Spinal cord (tissue), 9 donors: ENCODE measurements at regions not wholly inside any gene's neighbourhood (a gene's known extent, or its start where the extent isn't known, plus 50 kb on each side); places are given as distances from the start of the nearest gene placed in this dataset.

ENCODE experiments used
- DNase-seq, 6 donors: peaks; one replicate each; pipeline versions ENCODE4 v3.0.0 to v3.0.0-alpha.2; 2013 to 2015; ENCODE audit warnings: low spot score in 6 of 6, low read depth in 4 of 6
- H3K27ac ChIP-seq: one replicate; pipeline ENCODE4 v1.5.1; 2013; ENCODE audit warnings: low read depth, low read length, control low read depth
- H3K27me3 ChIP-seq: one replicate; pipeline ENCODE4 v1.6.1; 2013; ENCODE audit warnings: low read length; ENCODE audit not compliant: control insufficient read depth, insufficient read depth
- H3K36me3 ChIP-seq: one replicate; pipeline ENCODE4 v1.6.1; 2013; ENCODE audit warnings: low read length; ENCODE audit not compliant: control insufficient read depth, insufficient read depth
- H3K4me1 ChIP-seq: one replicate; pipeline ENCODE4 v1.6.1; 2013; ENCODE audit warnings: low read length; ENCODE audit not compliant: control insufficient read depth, insufficient read depth
- H3K4me3 ChIP-seq: one replicate; pipeline ENCODE4 v1.5.1; 2013; ENCODE audit warnings: low read depth, low read length, control low read depth
- H3K9me3 ChIP-seq: one replicate; pipeline ENCODE4 v1.6.1; 2013; ENCODE audit warnings: low read length; ENCODE audit not compliant: control insufficient read depth, insufficient read depth
- WGBS: methylation state at CpG from one replicate; pipeline ENCODE4 v1.1.5; 2013; ENCODE audit warnings: missing lambda C conversion rate; ENCODE audit not compliant: insufficient coverage; 5-methylcytosine and 5-hydroxymethylcytosine counted together
- donor health status: healthy.

DNA sequence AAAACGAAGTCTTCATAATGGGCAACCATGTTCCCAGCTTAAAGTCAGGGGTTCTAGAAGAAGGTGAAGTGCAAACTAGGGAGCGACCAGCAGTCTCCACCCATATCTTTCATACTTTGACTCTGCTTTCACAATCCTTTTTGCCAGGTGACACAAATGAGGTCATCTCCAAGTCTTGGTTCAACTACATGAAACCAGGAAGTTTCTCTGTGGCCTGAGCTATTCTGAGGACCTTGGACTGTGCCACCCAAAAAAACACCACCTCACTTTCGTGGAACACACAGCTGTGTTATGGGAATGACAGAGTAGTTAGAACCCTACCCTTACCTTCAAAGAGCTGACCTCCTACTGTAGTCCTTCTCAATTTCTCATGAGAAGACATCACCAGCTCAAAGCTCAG is 309.2 kb downstream of the AGTPBP1 start:
- WGBS = 100% methylated on average over 1 of the region's 3 CpGs
- H3K4me3 ChIP-seq = no peak overlapping the region
- no peaks in the 10 kb centered on the region for H3K9me3 ChIP-seq
- H3K27ac ChIP-seq = no peak overlapping the region
- H3K4me1 ChIP-seq = peaks cover 19% of the 10 kb centered on the region
- no peak for DNase-seq
- no peaks in the 10 kb centered on the region for H3K27me3 ChIP-seq
- H3K36me3 ChIP-seq = no peaks in the 10 kb centered on the region

DNA sequence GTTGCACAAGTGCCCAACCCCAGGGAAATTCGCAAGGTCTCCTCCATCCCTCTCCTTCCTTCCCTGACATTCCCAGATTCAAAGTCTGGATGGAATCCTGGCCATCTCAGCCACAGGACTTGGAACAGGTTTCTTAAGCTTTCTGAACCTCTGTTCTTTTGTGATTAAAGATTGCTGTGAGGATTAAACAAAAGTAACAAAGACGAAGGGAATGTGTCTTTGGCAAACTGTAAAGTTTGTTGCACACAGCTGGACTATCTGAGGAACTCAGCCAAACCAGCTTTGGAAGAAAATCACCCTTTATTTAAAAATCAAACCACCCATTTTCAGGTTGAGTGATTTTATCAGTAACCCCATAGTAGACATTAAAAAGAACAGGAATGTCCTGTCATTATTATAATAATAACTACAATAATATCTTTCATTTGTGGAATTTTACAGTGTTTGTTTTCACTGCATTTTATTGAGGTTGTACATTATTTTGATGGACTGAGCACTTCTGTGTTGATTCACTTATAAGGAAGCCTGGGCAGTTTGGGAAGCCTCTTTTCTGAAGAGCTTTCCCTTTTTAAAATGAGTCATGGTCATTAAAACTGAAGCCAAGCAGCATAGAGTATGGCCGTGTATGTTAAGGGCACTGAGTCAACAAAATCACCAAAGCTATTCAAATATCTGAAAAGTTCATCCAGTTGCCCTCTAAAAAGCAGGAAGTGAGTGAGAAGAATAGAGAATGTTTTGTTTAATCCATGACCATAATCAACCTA is 310.2 kb downstream of the AGTPBP1 start:
- Histone ChIP-seq H3K9me3 (no peaks in the 10 kb centered on the region), H3K4me1 (peaks cover 22% of the 10 kb centered on the region), H3K27ac (peak overlapping the region; percentile 50), H3K4me3 (no peak overlapping the region), H3K36me3 (no peaks in the 10 kb centered on the region), H3K27me3 (no peaks in the 10 kb centered on the region)
- no CpG with 5 or more reads among the region's 3 CpGs for WGBS
- DNase-seq = peak in 1 of 6 donors; percentile 51

DNA sequence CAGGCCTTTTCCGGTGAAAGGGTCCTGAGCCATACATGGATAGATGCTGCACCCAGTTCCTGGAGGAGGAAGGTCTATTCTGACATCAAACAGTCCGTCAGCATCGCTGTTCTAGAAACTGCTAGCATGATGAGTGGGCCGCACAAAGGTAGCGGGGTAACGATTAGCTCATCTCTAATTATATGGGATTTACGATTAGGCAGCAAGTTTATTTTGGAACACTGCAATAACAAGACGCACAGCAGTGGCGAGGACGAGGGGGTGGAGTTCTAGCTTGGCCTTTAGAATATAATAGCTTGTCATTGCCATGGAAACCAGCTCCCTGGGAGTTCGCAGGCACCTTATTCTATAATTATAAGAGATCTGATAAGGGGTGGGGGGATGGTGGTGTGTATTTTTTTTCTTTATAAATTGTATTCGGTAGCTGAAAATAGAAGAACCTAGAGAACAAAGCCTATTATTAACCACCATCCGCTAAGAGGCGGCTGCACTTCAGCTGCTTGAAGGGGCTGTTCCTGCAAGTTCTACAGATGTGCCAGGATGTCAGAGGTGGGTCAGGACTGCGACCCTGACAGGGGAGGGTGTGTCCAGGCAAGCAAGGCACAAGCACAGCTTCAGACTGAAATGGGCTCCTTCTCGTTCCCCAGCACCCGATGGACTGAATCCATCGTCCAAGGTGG is 311.0 kb downstream of the AGTPBP1 start:
- Histone ChIP-seq H3K27ac (peak overlapping the region; percentile 50), H3K4me3 (no peak overlapping the region), H3K27me3 (no peaks in the 10 kb centered on the region), H3K36me3 (no peaks in the 10 kb centered on the region), H3K9me3 (no peaks in the 10 kb centered on the region), H3K4me1 (peaks cover 22% of the 10 kb centered on the region)
- DNase-seq = peak in 3 of 6 donors; percentile 55 to 96 (median 78)
- 25% methylated on average over 12 of the region's 18 CpGs for WGBS

DNA sequence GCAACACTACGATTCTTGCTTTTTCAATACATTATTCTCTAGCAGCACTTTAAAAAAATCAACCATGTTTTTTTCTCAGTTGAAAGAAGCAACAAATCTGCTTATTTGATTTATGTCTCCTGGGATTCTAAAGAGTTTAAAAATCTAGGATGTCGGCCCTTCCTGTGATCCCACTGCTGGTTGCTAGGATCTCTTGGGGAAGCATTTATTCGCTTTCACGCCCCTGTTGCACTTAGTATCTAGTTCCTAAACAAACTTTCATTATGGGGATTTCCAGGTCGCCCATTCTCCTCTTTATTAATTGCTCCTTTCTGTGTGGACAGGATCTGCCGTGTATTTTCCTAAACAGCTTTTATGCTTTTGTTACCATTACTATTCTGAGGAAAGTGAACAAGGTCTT is 313.5 kb downstream of the AGTPBP1 start:
- Histone ChIP-seq H3K4me1 (peaks cover 26% of the 10 kb centered on the region), H3K36me3 (no peaks in the 10 kb centered on the region), H3K27ac (no peak overlapping the region), H3K27me3 (no peaks in the 10 kb centered on the region), H3K9me3 (no peaks in the 10 kb centered on the region), H3K4me3 (no peak overlapping the region)
- WGBS = 20% methylated on average over 2 of the region's 6 CpGs
- DNase-seq = peak in 1 of 6 donors; percentile 37

DNA sequence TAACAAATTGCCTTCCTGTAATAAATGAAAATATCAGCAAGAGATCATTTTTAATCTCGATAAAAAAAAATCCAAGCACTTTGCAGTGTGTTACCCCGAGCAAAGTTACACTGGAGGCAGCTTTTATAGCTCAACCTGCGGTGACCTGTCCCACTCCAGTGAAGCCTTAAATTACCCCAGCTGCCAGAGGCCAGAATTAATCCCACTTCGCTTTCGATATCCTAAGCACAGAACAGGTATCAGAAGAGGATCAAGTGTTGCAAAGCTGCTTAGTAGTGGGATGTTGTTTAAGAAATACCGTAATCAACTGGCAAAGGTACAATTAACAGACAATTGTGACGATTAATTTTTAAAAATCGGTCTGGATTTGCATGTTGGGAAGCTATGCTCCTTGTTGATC is 314.0 kb downstream of the AGTPBP1 start:
- WGBS = 64% methylated on average over 3 of the region's 8 CpGs
- no peak overlapping the region for H3K4me3 ChIP-seq
- peak in 1 of 6 donors; percentile 74 for DNase-seq

DNA sequence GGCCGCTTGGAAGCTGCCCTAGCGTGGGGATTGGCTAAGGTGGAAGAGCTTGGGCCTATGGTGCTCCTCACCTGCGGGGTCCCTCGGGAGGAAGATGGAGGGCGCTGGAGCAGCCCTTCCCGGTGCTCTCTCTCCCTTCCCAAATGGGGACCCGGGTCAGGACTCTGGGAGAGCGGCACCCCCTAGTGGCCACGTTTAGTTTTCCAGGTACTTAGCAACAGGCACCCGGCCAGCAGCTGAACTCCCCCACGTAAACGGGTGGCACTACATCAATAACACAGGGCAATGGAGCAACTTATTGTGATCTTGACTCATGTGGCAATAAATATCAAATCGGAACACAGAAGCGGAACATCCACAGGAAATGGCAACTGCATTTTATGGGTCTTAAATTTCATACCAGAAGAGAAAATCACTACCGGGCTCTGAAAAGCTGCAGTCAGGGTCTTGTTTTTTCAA is 316.6 kb downstream of the AGTPBP1 start:
- peak in 2 of 6 donors; percentile 64 to 75 for DNase-seq
- peaks cover 20% of the 10 kb centered on the region for H3K4me1 ChIP-seq
- no peaks in the 10 kb centered on the region for H3K9me3 ChIP-seq
- no peak overlapping the region for H3K4me3 ChIP-seq
- no peaks in the 10 kb centered on the region for H3K27me3 ChIP-seq
- no peak overlapping the region for H3K27ac ChIP-seq
- H3K36me3 ChIP-seq = no peaks in the 10 kb centered on the region
- 15% methylated on average over 14 of the region's 15 CpGs for WGBS

More for the DNA sequence above, 314.0 kb downstream of the AGTPBP1 start:
- Histone ChIP-seq H3K9me3 (no peaks in the 10 kb centered on the region), H3K4me1 (peaks cover 26% of the 10 kb centered on the region), H3K27me3 (no peaks in the 10 kb centered on the region), H3K36me3 (no peaks in the 10 kb centered on the region), H3K27ac (no peak overlapping the region)

DNA sequence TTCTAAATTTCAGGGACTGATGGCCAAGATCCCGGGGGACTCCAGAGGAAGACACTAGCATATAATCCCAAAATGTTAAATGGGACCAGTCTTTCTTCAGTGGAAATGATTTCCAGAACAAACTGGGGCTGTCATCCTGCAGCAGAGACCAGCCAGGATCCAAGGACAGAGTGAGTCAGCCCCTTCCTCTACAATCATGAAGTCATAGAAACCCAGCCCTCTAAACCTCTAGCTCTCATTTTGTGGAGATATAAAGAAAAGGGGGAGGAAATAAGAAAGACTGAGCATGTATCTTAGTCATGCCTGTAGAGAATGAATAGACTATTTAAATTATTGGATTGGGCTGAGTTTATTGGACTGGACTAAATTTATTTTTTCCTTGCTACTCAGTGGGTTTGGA is 318.3 kb downstream of the AGTPBP1 start:
- DNase-seq = no peak
- WGBS = no CpG with 5 or more reads among the region's 1 CpG
- H3K4me1 ChIP-seq = peaks cover 11% of the 10 kb centered on the region
- no peak overlapping the region for H3K4me3 ChIP-seq
- no peaks in the 10 kb centered on the region for H3K27me3 ChIP-seq
- no peaks in the 10 kb centered on the region for H3K9me3 ChIP-seq
- H3K27ac ChIP-seq = no peak overlapping the region
- no peaks in the 10 kb centered on the region for H3K36me3 ChIP-seq

DNA sequence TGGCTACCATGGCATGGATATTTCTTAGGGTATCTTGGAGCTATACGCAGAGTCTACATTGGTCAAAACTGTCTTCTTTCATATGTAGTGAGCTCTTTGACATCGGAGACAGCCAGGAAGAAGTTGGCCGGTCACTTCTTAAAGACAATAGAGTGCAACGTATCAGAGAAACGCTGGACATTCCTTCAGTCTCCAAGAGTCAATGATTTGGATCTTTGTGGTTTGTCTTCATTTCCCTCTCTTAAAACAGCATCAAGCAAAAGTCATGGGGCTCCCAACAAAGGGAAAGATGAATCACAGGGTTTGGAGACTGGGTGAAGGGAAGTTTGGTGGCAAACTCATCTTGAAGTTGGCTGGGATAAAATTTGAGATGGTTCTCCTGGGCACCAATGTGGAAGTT is 320.1 kb downstream of the AGTPBP1 start:
- Histone ChIP-seq H3K9me3 (no peaks in the 10 kb centered on the region), H3K36me3 (no peaks in the 10 kb centered on the region), H3K27ac (no peak overlapping the region), H3K4me1 (peaks cover 7% of the 10 kb centered on the region), H3K27me3 (no peaks in the 10 kb centered on the region), H3K4me3 (no peak overlapping the region)
- WGBS = 85% methylated on average over 4 of the region's 5 CpGs
- no peak for DNase-seq

GRCh38 chr9:85420750-85421149 is 321.0 kb downstream of the AGTPBP1 start:
- H3K36me3 ChIP-seq = no peaks in the 10 kb centered on the region
- H3K27me3 ChIP-seq = no peaks in the 10 kb centered on the region
- H3K4me3 ChIP-seq = no peak overlapping the region
- no peaks in the 10 kb centered on the region for H3K9me3 ChIP-seq
- H3K27ac ChIP-seq = no peak overlapping the region
- DNase-seq = peak in 2 of 6 donors; percentile 66 to 83
- WGBS = 0% methylated on average over 1 of the region's 4 CpGs
- H3K4me1 ChIP-seq = peaks cover 7% of the 10 kb centered on the region

DNA sequence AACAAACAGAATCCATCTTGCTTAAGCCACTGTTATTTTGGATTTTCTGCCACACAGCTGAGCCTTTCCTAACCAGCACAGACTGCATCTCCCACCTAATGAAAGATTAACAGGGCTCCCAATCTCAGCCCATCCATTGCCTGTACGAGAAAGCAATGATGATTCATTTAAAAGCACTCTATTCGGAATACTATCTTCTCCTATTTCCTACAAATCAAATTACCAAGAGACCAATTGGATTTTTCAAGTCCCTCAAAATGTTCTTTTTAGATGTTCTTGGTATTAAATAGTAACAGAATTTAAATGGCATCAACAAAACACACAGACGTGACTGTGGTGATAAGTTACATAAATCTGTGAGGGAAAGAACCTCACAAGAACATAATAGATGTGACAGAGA is 324.1 kb downstream of the AGTPBP1 start:
- H3K27me3 ChIP-seq = no peaks in the 10 kb centered on the region
- H3K9me3 ChIP-seq = no peaks in the 10 kb centered on the region
- peaks cover 3% of the 10 kb centered on the region for H3K4me1 ChIP-seq
- no peaks in the 10 kb centered on the region for H3K36me3 ChIP-seq
- peak in 1 of 6 donors; percentile 39 for DNase-seq
- no peak overlapping the region for H3K27ac ChIP-seq
- H3K4me3 ChIP-seq = no peak overlapping the region
- WGBS = 80% methylated on average over 1 of the region's 3 CpGs
